ENCODE measurements at regions not wholly inside any gene's neighbourhood (a gene's known extent, or its start where the extent isn't known, plus 50 kb on each side); places are given as distances from the start of the nearest gene placed in this dataset.
A peak's percentile ranks its signal among the peaks of the same experiment; 100 is the strongest.

DNA sequence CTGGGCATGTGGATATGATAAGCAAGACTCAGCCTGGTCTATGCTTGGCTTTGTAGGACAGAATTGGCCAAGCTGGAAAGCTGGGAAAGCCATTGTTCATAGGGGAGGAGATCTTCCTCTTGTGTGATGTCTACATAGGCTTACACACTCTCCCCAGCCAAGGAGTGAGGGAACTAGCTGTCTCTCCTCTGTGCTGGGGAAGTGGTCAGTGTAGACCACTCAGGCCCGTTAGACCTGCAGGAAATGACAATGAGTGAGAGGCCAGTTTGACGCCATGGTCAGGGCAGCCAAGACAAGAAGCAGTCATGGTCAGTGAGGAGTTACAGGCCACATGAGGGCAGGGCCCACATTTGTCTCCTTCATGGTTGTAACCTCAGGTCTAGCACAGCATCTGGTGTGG lies 159.1 kb upstream of the KL start:
- in situ Hi-C loops (cut with HindIII; ENCODE audit: low pct_ligation_motif_present, low pct_unique_long_range_greater_than_20kb, low sequenced_read_pairs): no loop called here
- DNase-seq: no peak

DNA sequence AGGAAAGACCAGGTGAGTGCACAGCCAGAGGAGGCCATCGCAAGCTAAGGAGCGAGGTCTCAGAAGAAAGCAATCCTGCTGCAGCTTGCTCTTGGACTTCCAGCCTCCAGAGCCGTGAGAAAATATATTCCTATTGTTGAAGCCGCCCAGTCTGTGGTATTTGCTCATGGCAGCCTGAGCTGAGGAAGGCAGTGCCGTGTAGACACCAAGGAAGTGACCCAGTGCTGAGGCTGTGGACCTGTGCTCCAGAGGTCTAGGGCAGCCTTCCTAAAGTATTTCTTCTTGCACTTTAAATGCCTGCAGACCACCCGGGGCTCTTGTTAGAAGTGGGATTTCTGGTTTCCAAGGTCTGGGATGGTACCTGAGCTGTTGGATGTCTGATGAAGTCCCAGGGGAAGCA lies 158.5 kb upstream of the KL start:
- no peak for DNase-seq
- in situ Hi-C loops (cut with HindIII; ENCODE audit: low pct_ligation_motif_present, low pct_unique_long_range_greater_than_20kb, low sequenced_read_pairs): no loop called here

GRCh38 chr13:32859707-32860292 lies 156.4 kb upstream of the KL start:
- in situ Hi-C loops (cut with HindIII; ENCODE audit: low pct_ligation_motif_present, low pct_unique_long_range_greater_than_20kb, low sequenced_read_pairs): no loop called here
- DNase-seq: no peak

GRCh38 chr13:32861304-32861703 lies 154.9 kb upstream of the KL start:
- DNase-seq: no peak
- in situ Hi-C loops (cut with HindIII; ENCODE audit: low pct_ligation_motif_present, low pct_unique_long_range_greater_than_20kb, low sequenced_read_pairs): no loop called here

- in situ Hi-C loops (cut with HindIII; ENCODE audit: low pct_ligation_motif_present, low pct_unique_long_range_greater_than_20kb, low sequenced_read_pairs): no loop called here
- no peak for DNase-seq
Measured at GRCh38 chr13:32863596-32863995, 152.6 kb upstream of the KL start.

DNA sequence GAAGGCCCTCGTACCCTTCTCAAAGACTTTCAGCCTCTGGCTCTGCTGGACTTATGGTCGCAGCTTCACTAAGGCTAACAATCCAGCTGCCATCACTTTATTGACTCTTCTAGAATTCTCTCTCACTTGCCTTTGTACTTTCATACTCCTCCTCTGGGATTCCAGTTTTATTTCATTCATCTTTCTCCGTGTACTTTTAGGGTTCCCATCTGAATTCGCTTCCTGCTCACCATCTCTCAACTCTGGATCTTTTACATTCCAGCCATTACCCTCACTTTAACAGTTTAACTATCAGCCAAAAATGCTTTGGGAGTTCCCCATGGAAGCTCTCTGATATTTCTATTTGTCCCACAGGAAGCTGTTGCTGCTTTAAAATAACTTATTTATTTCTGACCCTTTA lies 149.3 kb upstream of the KL start:
- DNase-seq: no peak
- in situ Hi-C loops (cut with HindIII; ENCODE audit: low pct_ligation_motif_present, low pct_unique_long_range_greater_than_20kb, low sequenced_read_pairs): no loop called here

- in situ Hi-C loops (cut with HindIII; ENCODE audit: low pct_ligation_motif_present, low pct_unique_long_range_greater_than_20kb, low sequenced_read_pairs): no loop called here
- DNase-seq: no peak
Measured at GRCh38 chr13:32877491-32877890, 138.7 kb upstream of the KL start.

DNA sequence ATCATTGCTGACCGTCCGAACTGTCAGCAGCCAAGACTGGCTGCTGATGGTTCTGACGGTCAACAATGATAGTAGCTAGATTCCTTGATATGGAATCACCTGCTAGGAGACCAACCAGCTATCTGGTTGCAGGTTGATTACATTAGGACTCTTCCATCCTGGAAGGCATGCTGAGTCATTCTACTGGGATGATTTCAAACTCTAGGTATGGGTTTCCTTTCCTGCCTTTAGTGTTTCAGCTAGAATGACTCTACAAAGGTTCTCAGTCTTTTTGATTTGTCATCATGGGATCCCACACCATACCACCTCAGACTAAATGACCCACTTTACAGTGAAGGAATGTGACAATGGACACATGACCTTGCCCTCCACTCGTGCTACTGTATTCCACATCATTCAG lies 138.1 kb upstream of the KL start:
- DNase-seq: peak; percentile 5
- in situ Hi-C loops (cut with HindIII; ENCODE audit: low pct_ligation_motif_present, low pct_unique_long_range_greater_than_20kb, low sequenced_read_pairs): no loop called here

DNA sequence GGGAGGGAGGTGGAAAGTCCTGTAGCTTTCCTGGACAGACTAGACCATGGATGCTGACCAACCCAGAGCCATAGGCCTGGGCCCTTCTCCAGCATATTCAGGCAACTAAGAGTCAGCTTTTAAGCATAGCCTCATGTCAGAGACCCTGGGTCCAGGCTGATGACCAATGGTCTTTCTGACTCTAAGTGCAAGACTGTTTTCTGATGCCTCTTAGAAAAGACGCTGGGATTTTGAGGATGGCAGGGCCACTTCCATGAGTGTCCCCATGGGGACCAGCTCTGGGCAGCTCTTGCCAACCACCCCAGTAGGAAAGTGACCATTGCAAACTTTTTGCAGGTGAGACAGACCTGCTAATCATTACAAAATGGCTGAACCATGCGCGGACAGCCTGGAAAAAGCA lies 135.6 kb upstream of the KL start:
- in situ Hi-C loops (cut with HindIII; ENCODE audit: low pct_ligation_motif_present, low pct_unique_long_range_greater_than_20kb, low sequenced_read_pairs): no loop called here
- no peak for DNase-seq

GRCh38 chr13:32881074-32881776 lies 135.0 kb upstream of the KL start:
- in situ Hi-C loops (cut with HindIII; ENCODE audit: low pct_ligation_motif_present, low pct_unique_long_range_greater_than_20kb, low sequenced_read_pairs): no loop called here
- no peak for DNase-seq

DNA sequence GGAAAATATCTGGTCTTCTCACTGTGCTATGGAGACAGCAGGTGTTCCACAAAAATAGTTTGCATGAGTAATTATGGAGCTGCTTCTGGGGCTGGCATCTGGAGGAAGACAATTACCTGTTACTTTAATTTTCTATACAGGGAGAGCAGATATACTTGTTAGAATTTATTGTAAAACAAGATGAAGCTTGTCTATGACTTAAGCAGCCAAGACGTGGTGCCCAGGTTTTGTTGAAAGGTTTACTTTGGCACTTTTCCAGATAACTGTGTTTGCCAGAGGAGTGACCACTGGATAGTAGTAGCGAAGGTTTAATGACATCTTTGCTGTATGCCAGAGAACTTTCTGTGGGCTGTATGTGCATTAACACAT lies 134.5 kb upstream of the KL start:
- DNase-seq: no peak
- in situ Hi-C loops (cut with HindIII; ENCODE audit: low pct_ligation_motif_present, low pct_unique_long_range_greater_than_20kb, low sequenced_read_pairs): no loop called here

GRCh38 chr13:32882691-32883090 lies 133.5 kb upstream of the KL start:
- in situ Hi-C loops (cut with HindIII; ENCODE audit: low pct_ligation_motif_present, low pct_unique_long_range_greater_than_20kb, low sequenced_read_pairs): no loop called here
- no peak for DNase-seq

DNA sequence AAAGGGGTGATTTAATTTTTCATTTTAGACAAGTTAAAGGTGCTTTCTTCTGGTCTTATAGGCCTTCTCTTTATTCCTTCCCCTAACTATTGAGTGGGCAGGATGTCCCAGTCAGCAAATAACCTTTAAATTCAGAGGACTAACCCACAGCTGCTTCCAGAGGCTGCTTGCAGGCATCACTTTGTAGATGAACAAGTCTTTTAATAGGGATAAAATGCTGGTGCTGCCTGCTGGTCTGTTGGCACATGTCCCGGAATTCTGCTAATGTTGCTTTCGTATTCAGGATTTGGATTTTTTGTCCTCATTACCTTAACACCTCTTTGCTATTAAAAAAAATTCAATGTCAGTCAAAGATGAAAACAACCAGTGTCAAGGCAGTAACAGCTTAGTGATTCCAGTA lies 132.7 kb upstream of the KL start:
- in situ Hi-C loops (cut with HindIII; ENCODE audit: low pct_ligation_motif_present, low pct_unique_long_range_greater_than_20kb, low sequenced_read_pairs): no loop called here
- no peak for DNase-seq

DNA sequence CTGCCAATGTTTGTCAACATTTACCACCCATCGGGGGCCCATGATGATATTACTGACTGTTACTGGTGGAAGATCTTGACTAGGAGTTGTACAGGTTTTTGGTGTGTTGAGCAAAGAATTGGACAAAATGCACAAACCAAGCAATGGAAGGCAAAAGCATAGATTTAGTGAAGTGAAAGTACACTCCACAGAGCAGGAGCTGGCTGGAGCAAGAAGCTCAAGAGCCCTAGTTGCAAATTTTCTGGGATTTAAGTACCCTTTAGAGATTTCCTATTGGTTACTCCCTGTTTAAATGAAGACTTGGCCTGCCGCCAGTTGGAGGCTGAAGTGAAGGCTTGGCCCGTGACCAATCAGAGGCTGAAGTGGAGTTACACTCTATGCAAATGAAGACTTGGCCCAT lies 128.6 kb upstream of the KL start:
- no peak for DNase-seq

GRCh38 chr13:32889986-32890565 lies 126.1 kb upstream of the KL start:
- DNase-seq: no peak
- in situ Hi-C loops (cut with HindIII; ENCODE audit: low pct_ligation_motif_present, low pct_unique_long_range_greater_than_20kb, low sequenced_read_pairs): no loop called here

More for the DNA sequence above, 128.6 kb upstream of the KL start:
- in situ Hi-C loops (cut with HindIII; ENCODE audit: low pct_ligation_motif_present, low pct_unique_long_range_greater_than_20kb, low sequenced_read_pairs): no loop called here

- in situ Hi-C loops (cut with HindIII; ENCODE audit: low pct_ligation_motif_present, low pct_unique_long_range_greater_than_20kb, low sequenced_read_pairs): no loop called here
- no peak for DNase-seq
Measured at GRCh38 chr13:32893176-32893575, 123.0 kb upstream of the KL start.

DNA sequence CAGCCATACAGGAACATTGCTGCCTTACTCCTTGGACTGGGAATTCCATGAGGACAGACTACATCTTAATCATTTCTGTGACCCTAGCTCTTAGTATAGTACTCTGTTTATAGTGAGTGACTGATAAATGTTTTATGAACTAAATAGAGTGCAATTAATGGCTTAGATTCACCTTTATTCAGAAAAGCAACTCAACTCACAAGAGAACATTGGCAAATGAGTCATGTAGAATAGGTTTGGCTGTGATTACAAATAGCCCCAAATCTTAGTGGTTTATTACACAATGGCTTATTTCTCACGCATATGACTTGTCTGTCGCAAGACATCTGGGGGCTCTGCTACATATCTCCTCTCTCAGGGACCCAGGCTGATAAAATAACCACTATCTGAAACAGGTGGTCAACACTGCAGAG lies 121.6 kb upstream of the KL start:
- in situ Hi-C loops (cut with HindIII; ENCODE audit: low pct_ligation_motif_present, low pct_unique_long_range_greater_than_20kb, low sequenced_read_pairs): no loop called here
- no peak for DNase-seq

DNA sequence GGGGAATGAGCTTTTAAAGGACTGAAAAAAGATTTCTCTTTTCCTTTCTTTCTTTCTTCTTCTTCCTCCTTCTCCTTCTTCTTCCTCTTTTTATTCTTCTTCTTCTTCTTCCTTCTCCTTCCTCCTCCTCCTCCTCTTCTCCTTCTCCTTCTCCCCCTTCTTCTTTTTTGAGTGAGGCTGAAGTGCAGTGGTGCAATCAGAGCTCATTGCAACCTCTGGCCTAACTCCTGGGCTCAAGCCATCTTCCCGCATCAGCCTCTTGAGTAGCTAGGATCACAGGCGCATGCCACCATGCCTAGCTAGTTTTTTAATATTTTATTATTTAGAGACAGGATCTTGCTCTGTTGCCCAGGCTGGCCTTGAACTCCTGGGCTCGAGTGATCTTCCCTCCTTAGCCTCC lies 120.9 kb upstream of the KL start:
- DNase-seq: no peak
- in situ Hi-C loops (cut with HindIII; ENCODE audit: low pct_ligation_motif_present, low pct_unique_long_range_greater_than_20kb, low sequenced_read_pairs): no loop called here

DNA sequence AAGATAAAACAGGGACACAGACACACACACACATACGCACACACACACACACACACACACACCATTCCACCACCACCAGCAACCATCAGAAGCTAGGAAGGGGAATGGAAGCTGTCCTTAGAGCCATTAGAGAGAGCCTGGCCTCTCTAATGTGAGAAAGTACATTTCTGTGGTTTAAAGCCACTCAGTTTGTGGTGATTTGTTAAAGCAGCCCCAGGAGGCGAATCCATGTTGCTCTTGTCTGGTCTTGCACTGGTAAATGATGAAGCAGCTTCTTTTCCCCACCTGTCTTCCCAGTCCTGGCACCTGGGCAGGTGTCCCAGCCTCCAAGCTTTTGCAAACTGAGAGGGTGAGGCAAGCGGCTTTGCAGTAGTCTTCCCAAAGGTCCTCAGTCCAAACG lies 118.9 kb upstream of the KL start:
- DNase-seq: no peak
- in situ Hi-C loops (cut with HindIII; ENCODE audit: low pct_ligation_motif_present, low pct_unique_long_range_greater_than_20kb, low sequenced_read_pairs): no loop called here

DNA sequence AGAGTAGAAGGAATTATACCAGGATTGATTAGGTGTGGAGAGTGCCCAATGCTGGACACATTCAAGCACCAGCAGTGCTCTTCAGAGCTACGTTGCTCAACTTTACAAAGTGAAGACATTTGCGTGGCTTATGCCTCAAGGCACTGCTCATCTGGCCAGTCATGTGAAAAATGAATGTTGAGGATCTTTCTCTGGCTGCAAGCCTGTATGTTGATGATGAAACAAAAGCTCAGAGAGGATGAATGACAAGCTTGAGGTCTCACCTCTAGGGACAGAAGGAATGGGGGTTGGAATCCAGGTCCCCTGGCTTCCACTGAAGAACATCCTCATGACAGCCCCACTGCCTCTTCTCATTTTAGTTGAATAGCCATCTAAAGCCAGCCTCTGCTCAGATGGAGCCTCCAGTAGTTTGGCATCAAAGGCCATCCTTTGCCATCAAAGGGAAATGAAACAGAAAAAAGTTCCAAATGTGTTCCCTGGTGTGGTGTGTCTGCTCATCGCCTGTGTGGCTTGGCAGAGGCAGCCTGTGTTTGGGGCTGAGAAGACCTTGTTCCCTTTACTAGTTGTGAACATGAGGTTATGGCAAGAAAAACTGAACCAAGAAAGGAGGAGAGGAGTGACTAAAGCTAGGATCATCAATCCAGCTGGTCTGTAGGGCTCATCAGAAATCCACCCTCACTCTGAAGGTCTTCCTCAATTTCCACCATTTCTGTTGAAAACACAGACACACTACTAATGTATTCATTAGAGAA lies 114.0 kb upstream of the KL start:
- no peak for DNase-seq
- in situ Hi-C loops (cut with HindIII; ENCODE audit: low pct_ligation_motif_present, low pct_unique_long_range_greater_than_20kb, low sequenced_read_pairs): loop anchor here (25.0 kb wide), 1 partner anchor 165 kb away; no protein-coding TSS in a partner anchor

Data from ACHN (cell line).